ENCODE measurements at regions not wholly inside any gene's neighbourhood (a gene's known extent, or its start where the extent isn't known, plus 50 kb on each side); places are given as distances from the start of the nearest gene placed in this dataset.

DNA sequence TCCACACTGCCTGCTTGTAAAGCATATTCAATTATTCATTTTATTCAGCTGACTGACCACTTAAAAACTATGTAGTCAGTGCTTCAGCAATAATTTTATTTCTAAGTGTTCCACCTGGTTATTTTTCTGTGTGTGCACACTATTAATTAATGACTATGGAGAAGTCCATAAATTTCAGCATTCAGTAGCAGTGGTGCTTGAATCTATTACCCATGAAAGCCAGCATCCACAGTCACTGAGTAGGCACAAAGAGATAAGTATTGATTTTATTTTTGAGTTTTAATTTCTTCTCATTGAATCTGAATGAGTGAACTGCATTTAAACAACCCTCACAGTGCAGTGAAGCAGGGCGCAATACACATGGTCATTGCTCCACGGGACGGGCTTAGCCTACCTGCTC lies 643.1 kb downstream of the GALC start:
- BruUV-seq (replicated peaks) = no TSS peak
- WGBS, 2 experiments (ENCODE audit: extremely low coverage in 2 of 2, insufficient read length in 1 of 2) = no CpG with 5 or more reads among the region's 3 CpGs
- no peak overlapping the region for H2BK15ac ChIP-seq (ENCODE audit: low read depth, low read length)
- H3K4me2 ChIP-seq (ENCODE audit: low read depth, low read length) = no peak overlapping the region
- no peak overlapping the region for H4K8ac ChIP-seq (ENCODE audit: low read depth in 2 of 2, low read length in 2 of 2)
- H3K18ac ChIP-seq (ENCODE audit: low read depth, low read length) = no peak overlapping the region
- ATAC-seq (ENCODE audit: low read depth) (no peak), DNase-seq (no peak)
- H2BK5ac ChIP-seq (ENCODE audit: low read depth, low read length, poor library complexity, severe bottlenecking) = no peak overlapping the region
- in situ Hi-C loops (cut with MboI; ENCODE audit: low sequenced_read_pairs) = no loop called here
- TF ChIP-seq CEBPB (IDR thresholded peaks at IDR 0.05; ENCODE audit: low read depth, low read length) = no peak
- TF ChIP-seq MAZ (IDR thresholded peaks at IDR 0.05; ENCODE audit: borderline replicate concordance, low read depth, low read length) = no peak
- TF ChIP-seq NFE2L2 (IDR thresholded peaks at IDR 0.05; ENCODE audit: low read depth, low read length) = no peak
- TF ChIP-seq FOS (IDR thresholded peaks at IDR 0.05; ENCODE audit: low read depth, low read length) = no peak
- no peak for TF ChIP-seq CHD1 (IDR thresholded peaks at IDR 0.05; ENCODE audit: low read depth, low read length)
- no peaks in the 10 kb centered on the region for H3K4me1 ChIP-seq (ENCODE audit: control insufficient read depth, insufficient read depth, low read length)
- no peaks in the 10 kb centered on the region for H3K9me1 ChIP-seq (ENCODE audit: insufficient read depth, low read length)
- no peak overlapping the region for H2AFZ ChIP-seq (replicated peaks; ENCODE audit: low read length, poor library complexity)
- no peak overlapping the region for H3K27ac ChIP-seq (ENCODE audit: insufficient read depth, low read length)
- H3K79me1 ChIP-seq (ENCODE audit: low read depth in 1 of 2, low read length in 2 of 2) = no peaks in the 10 kb centered on the region
- H3K27me3 ChIP-seq (ENCODE audit: control insufficient read depth, insufficient read depth, low read length) = no peaks in the 10 kb centered on the region
- H3K4me3 ChIP-seq (ENCODE audit: insufficient read depth, low read depth, low read length) = no peak overlapping the region
- no peak overlapping the region for H4K5ac ChIP-seq (ENCODE audit: low read depth, low read length)
- no peak overlapping the region for H2AK5ac ChIP-seq (ENCODE audit: low read depth, low read length)
- no peak overlapping the region for H3K23ac ChIP-seq (ENCODE audit: low read depth, low read length)
- peaks cover 8% of the 10 kb centered on the region; the same call in 1 of the 2 replicates for H3K9me3 ChIP-seq (ENCODE audit: control insufficient read depth, insufficient read depth, low read length)
- no peak overlapping the region for H2BK120ac ChIP-seq (ENCODE audit: low read depth, low read length)
- H2AK9ac ChIP-seq (replicated peaks; ENCODE audit: low read depth, low read length, poor library complexity) = no peak overlapping the region
- H3K4ac ChIP-seq (ENCODE audit: low read depth, low read length) = no peak overlapping the region
- dilution Hi-C loops (cut with HindIII; ENCODE audit: low sequenced_read_pairs, unreplicated experiment) = no loop called here
- H3K14ac ChIP-seq (replicated peaks; ENCODE audit: low read depth, low read length) = no peak overlapping the region
- intact Hi-C loops (cut with micrococcal nuclease) = no loop called here
- no peak overlapping the region for H3K9ac ChIP-seq (ENCODE audit: low read depth, low read length)
- no peak overlapping the region for H2BK20ac ChIP-seq (ENCODE audit: low read depth, low read length)
- H3K36me3 ChIP-seq (ENCODE audit: control insufficient read depth, insufficient read depth, low read length) = no peaks in the 10 kb centered on the region
- CTCF ChIA-PET = no interaction called here
- no peaks in the 10 kb centered on the region for H4K20me1 ChIP-seq (ENCODE audit: insufficient read depth, low read length)
- POLR2A ChIA-PET (ENCODE audit: unreplicated experiment) = no interaction called here
- no peak overlapping the region for H3K56ac ChIP-seq (ENCODE audit: extremely low read depth, insufficient read depth, low read length)
- no peak overlapping the region for H4K91ac ChIP-seq (ENCODE audit: insufficient read depth, low read depth, low read length)

All from IMR-90 (cell line).